ENCODE measurements at regions not wholly inside any gene's neighbourhood (a gene's known extent, or its start where the extent isn't known, plus 50 kb on each side); places are given as distances from the start of the nearest gene placed in this dataset.

GRCh38 chr22:48757985-48758561 is 1069.6 kb downstream of the BRD1 start:
- no peak overlapping the region for H3K4me2 ChIP-seq (ENCODE audit: low read depth, low read length)
- H3K4me3 ChIP-seq (replicated peaks in 1 of 3; ENCODE audit: insufficient read depth in 1 of 3, low read depth in 2 of 3, low read length in 3 of 3) = no peak overlapping the region
- no peaks in the 10 kb centered on the region for H3K9me3 ChIP-seq (ENCODE audit: low read length)
- no TSS peak for BruUV-seq (replicated peaks)
- intact Hi-C loops (cut with micrococcal nuclease; ENCODE audit: unreplicated experiment) (no loop called here), in situ Hi-C loops (cut with HindIII; ENCODE audit: extremely low pct_ligation_motif_present, low pct_unique_long_range_greater_than_20kb) (no loop called here)
- H3K4me1 ChIP-seq (ENCODE audit: insufficient read depth, low read length) = no peaks in the 10 kb centered on the region
- no peak overlapping the region for H3K9ac ChIP-seq (ENCODE audit: insufficient read depth, low read depth, low read length)
- FAIRE-seq = no peak
- ATAC-seq = no peak
- H3K27me3 ChIP-seq (ENCODE audit: control insufficient read depth in 1 of 2, insufficient read depth in 2 of 2, low read length in 2 of 2) = no peaks in the 10 kb centered on the region
- 71% methylated on average over 12 of the region's 17 CpGs for WGBS (ENCODE audit: low lambda C conversion rate)
- no peak overlapping the region for H2AFZ ChIP-seq (ENCODE audit: low read length)
- H4K20me1 ChIP-seq (ENCODE audit: insufficient read depth, low read length) = peaks cover 7% of the 10 kb centered on the region; the same call in 1 of the 2 replicates
- H3K36me3 ChIP-seq (replicated peaks in 1 of 2; ENCODE audit: control insufficient read depth in 1 of 2, insufficient read depth in 2 of 2, low read length in 2 of 2) = 0 out of 5 replicates have a peak, but pooled peaks cover 0 to 3% of the 10 kb centered on the region in 2 experiments
- H3K27ac ChIP-seq (ENCODE audit: extremely low read length, insufficient read depth, low read length) = no peak overlapping the region
- no peak for DNase-seq (ENCODE audit: low spot score)
- peak; percentile 63 for TF ChIP-seq PBX2 (CRISPR knock-in tag; IDR thresholded peaks at IDR 0.05)
- TF ChIP-seq FOXA3 (CRISPR knock-in tag; IDR thresholded peaks at IDR 0.05) = no peak
- TF ChIP-seq ZMYM3 (CRISPR knock-in tag; IDR thresholded peaks at IDR 0.05) = no peak
- no peak for TF ChIP-seq FOXJ3 (CRISPR knock-in tag; IDR thresholded peaks at IDR 0.05; ENCODE audit: borderline replicate concordance)
- no peak for TF ChIP-seq ZFP41 (CRISPR knock-in tag; IDR thresholded peaks at IDR 0.05; ENCODE audit: borderline replicate concordance)
- TF ChIP-seq GLMP (CRISPR knock-in tag; IDR thresholded peaks at IDR 0.05; ENCODE audit: borderline replicate concordance) = no peak
- no peak for TF ChIP-seq AHR (CRISPR knock-in tag; IDR thresholded peaks at IDR 0.05)
- TF ChIP-seq ZNF607 (CRISPR knock-in tag; IDR thresholded peaks at IDR 0.05; ENCODE audit: borderline replicate concordance) = no peak
- TF ChIP-seq ZNF572 (CRISPR knock-in tag; IDR thresholded peaks at IDR 0.05) = no peak
- no peaks in the 10 kb centered on the region for H3K79me2 ChIP-seq (ENCODE audit: insufficient read depth, low read length)
- POLR2A ChIA-PET = no interaction called here
- CTCF ChIA-PET (ENCODE audit: low intra/inter-chr PET ratio, low total read pairs) = no interaction called here

Data from HepG2 (cell line).